Panc1 (cell line): ENCODE measurements at regions not wholly inside any gene's neighbourhood (a gene's known extent, or its start where the extent isn't known, plus 50 kb on each side); places are given as distances from the start of the nearest gene placed in this dataset.

Source experiments
- ATAC-seq: fragments of 200-7000 bp; cut with Tn5 transposase; 2 replicates; pipeline ENCODE4 v1.9.1; 2020; ENCODE audit warnings: mild to moderate bottlenecking, moderate library complexity
- BruUV-seq: library from RNA; stranded (reverse); fragments of 400-500 nt; replicated peaks from 2 replicates; lab custom pipeline; 2021; lab: Mats Ljungman, UMichigan
- CTCF ChIA-PET: fragments of 300-600 bp; sonication (Branson Sonifier 250); formaldehyde crosslinking; loops from one replicate; lab custom pipeline; 2022; ENCODE audit warnings: antibody characterized with exemption; lab: Charles Lee
- POLR2A ChIA-PET: fragments of 300-600 bp; sonication (Branson Sonifier 250); formaldehyde crosslinking; loops from one replicate; lab custom pipeline; 2022; ENCODE audit warnings: antibody characterized with exemption; lab: Charles Lee
- DNase-seq: peaks from one replicate; pipeline ENCODE4 v3.0.0-alpha.2; 2010; ENCODE audit warnings: low read depth, low spot score
- H3K27ac ChIP-seq: 2 replicates; pipeline ENCODE4 v1.5.1; 2011; ENCODE audit warnings: mild to moderate bottlenecking, low read length, inconsistent platforms
- H3K27me3 ChIP-seq: fragments of 200-500 bp; sonication (Bioruptor generic); 2 replicates; pipeline ENCODE4 v1.6.0; 2014; ENCODE audit warnings: low read length, inconsistent platforms; ENCODE audit not compliant: control insufficient read depth, insufficient read depth
- H3K36me3 ChIP-seq: fragments of 200-500 bp; sonication (Bioruptor generic); 2 replicates; pipeline ENCODE4 v1.5.1; 2014; ENCODE audit warnings: inconsistent platforms, mild to moderate bottlenecking, low read length, moderate library complexity; ENCODE audit not compliant: control insufficient read depth, insufficient read depth
- H3K4me1 ChIP-seq: 2 replicates; pipeline ENCODE4 v1.5.1; 2011; ENCODE audit warnings: inconsistent platforms, mild to moderate bottlenecking, low read length, moderate library complexity; ENCODE audit not compliant: control insufficient read depth, insufficient read depth
- H3K4me3 ChIP-seq, 2 experiments: 2 replicates each; pipeline ENCODE4 v1.5.1; 2011 to 2012; ENCODE audit warnings: low read depth in 2 of 2, low read length in 2 of 2, mild to moderate bottlenecking in 2 of 2, inconsistent platforms in 1 of 2, moderate library complexity in 1 of 2
- H3K9me3 ChIP-seq: fragments of 200-500 bp; sonication (Bioruptor generic); 2 replicates; pipeline ENCODE4 v1.5.1; 2014; ENCODE audit warnings: low read depth, mild to moderate bottlenecking, inconsistent platforms, low read length, moderate library complexity; ENCODE audit not compliant: control insufficient read depth, insufficient read depth
- POLR2AphosphoS5 ChIP-seq: IDR thresholded peaks from 2 replicates; pipeline ENCODE4 v1.6.1; 2012; ENCODE audit warnings: mild to moderate bottlenecking, low read depth, low read length, moderate library complexity
- SIN3A ChIP-seq: IDR thresholded peaks from 2 replicates; pipeline ENCODE4 v1.6.1; 2012; ENCODE audit warnings: low read depth, mild to moderate bottlenecking, low read length, moderate library complexity, borderline replicate concordance; ENCODE audit not compliant: insufficient read depth
- TCF7L2 ChIP-seq: IDR thresholded peaks from 2 replicates; pipeline ENCODE4 v1.6.1; 2011; ENCODE audit warnings: mild to moderate bottlenecking, low read depth, low read length, inconsistent platforms
- in situ Hi-C: cut with HindIII; loops from 2 replicates; pipeline ENCODE4 v1.10.0; 2016; ENCODE audit warnings: low sequenced_read_pairs, low pct_unique_long_range_greater_than_20kb
- intact Hi-C: fragments of 100-400 bp; cut with micrococcal nuclease; formaldehyde crosslinking; loops from one replicate; pipeline ENCODE4 v1.10.0; 2022; ENCODE audit not compliant: unreplicated experiment
- TF ChIP-seq, protein P1 (sequence below), 2 experiments: IDR thresholded peaks; 2 replicates each; pipeline ENCODE4 v1.6.1; 2011 to 2012; ENCODE audit warnings: low read depth in 2 of 2, control low read depth in 1 of 2, low read length in 1 of 2, mild to moderate bottlenecking in 1 of 2, moderate library complexity in 1 of 2; ENCODE audit not compliant: insufficient read depth in 1 of 2
- TF ChIP-seq, protein P2 (sequence below): fragments of 450-650 bp; IDR thresholded peaks from 2 replicates; pipeline ENCODE4 v1.5.1; 2017; ENCODE audit warnings: mild to moderate bottlenecking

DNA sequence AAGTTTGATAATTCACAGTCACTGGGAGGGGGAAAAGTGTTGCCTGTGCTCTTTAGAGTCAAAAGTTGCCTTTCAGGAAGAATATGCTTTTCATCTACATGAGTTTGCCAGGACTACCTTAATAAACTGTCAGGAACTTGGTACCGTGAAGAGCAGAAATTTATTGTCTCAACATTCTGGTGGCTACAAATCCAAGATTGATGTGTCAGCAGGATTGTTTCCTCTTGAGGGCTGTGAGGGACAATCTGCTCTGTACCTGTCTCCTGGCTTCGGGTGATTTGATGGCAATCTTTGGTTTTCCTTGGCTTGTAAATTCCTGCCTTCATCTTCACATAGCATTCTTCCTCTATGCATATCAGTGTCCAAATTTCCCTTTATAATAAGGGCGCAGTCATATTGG, 277.2 kb downstream of the PDGFC start:
- Histone ChIP-seq H3K4me1 (no peaks in the 10 kb centered on the region; the same call in none of the 2 replicates), H3K4me3 (no peak overlapping the region), H3K9me3 (no peaks in the 10 kb centered on the region), H3K27ac (no peak overlapping the region; the same call in 1 of the 2 replicates), H3K36me3 (no peaks in the 10 kb centered on the region), H3K27me3 (no peaks in the 10 kb centered on the region)
- no peak for ATAC-seq
- intact Hi-C loops: no loop called here
- no TSS peak for BruUV-seq
- ChIA-PET CTCF (no interaction called here), POLR2A (no interaction called here)
- DNase-seq: no peak
- in situ Hi-C loops: no loop called here
- TF ChIP-seq, protein P1, sequence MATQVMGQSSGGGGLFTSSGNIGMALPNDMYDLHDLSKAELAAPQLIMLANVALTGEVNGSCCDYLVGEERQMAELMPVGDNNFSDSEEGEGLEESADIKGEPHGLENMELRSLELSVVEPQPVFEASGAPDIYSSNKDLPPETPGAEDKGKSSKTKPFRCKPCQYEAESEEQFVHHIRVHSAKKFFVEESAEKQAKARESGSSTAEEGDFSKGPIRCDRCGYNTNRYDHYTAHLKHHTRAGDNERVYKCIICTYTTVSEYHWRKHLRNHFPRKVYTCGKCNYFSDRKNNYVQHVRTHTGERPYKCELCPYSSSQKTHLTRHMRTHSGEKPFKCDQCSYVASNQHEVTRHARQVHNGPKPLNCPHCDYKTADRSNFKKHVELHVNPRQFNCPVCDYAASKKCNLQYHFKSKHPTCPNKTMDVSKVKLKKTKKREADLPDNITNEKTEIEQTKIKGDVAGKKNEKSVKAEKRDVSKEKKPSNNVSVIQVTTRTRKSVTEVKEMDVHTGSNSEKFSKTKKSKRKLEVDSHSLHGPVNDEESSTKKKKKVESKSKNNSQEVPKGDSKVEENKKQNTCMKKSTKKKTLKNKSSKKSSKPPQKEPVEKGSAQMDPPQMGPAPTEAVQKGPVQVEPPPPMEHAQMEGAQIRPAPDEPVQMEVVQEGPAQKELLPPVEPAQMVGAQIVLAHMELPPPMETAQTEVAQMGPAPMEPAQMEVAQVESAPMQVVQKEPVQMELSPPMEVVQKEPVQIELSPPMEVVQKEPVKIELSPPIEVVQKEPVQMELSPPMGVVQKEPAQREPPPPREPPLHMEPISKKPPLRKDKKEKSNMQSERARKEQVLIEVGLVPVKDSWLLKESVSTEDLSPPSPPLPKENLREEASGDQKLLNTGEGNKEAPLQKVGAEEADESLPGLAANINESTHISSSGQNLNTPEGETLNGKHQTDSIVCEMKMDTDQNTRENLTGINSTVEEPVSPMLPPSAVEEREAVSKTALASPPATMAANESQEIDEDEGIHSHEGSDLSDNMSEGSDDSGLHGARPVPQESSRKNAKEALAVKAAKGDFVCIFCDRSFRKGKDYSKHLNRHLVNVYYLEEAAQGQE (IDR thresholded peaks at IDR 0.05; ENCODE audit: insufficient read depth in 1 of 2, low read depth in 2 of 2, low read length in 1 of 2): no peak
- TF ChIP-seq SIN3A: no peak
- TF ChIP-seq POLR2AphosphoS5: no peak
- TF ChIP-seq TCF7L2: no peak
- TF ChIP-seq, protein P2, sequence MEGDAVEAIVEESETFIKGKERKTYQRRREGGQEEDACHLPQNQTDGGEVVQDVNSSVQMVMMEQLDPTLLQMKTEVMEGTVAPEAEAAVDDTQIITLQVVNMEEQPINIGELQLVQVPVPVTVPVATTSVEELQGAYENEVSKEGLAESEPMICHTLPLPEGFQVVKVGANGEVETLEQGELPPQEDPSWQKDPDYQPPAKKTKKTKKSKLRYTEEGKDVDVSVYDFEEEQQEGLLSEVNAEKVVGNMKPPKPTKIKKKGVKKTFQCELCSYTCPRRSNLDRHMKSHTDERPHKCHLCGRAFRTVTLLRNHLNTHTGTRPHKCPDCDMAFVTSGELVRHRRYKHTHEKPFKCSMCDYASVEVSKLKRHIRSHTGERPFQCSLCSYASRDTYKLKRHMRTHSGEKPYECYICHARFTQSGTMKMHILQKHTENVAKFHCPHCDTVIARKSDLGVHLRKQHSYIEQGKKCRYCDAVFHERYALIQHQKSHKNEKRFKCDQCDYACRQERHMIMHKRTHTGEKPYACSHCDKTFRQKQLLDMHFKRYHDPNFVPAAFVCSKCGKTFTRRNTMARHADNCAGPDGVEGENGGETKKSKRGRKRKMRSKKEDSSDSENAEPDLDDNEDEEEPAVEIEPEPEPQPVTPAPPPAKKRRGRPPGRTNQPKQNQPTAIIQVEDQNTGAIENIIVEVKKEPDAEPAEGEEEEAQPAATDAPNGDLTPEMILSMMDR: no peak

DNA sequence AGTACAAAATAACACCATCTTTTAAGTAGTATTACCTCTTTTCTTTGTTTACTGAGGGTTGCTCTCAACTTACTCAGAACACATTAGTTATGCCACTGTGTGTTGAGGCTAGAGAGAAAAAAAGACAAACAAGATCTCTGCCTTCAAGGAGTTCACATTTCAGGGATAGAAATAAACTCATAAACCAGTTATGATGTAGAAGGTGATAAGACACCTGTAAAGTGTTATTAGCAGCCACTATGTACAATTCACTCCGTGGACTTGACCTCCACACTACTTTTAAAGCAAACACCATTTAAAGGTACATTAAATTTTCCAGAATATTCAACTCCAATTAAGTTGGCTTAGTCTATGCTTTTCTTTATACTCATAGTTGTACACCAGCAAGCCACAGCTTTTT, 278.0 kb downstream of the PDGFC start:
- intact Hi-C loops: no loop called here
- ChIA-PET POLR2A (no interaction called here), CTCF (no interaction called here)
- in situ Hi-C loops: no loop called here
- ATAC-seq: no peak
- Histone ChIP-seq H3K4me3 (no peak overlapping the region), H3K27ac (peak overlapping the region; percentile 23; the same call in 1 of the 2 replicates), H3K36me3 (no peaks in the 10 kb centered on the region), H3K4me1 (no peaks in the 10 kb centered on the region; the same call in none of the 2 replicates), H3K9me3 (no peaks in the 10 kb centered on the region), H3K27me3 (no peaks in the 10 kb centered on the region)
- TF ChIP-seq SIN3A (no peak), POLR2AphosphoS5 (no peak), TCF7L2 (peak; percentile 63; the same call in 1 of the 2 replicates)
- TF ChIP-seq, protein P2: no peak
- TF ChIP-seq, protein P1 (IDR thresholded peaks at IDR 0.05; ENCODE audit: insufficient read depth in 1 of 2, low read depth in 2 of 2, low read length in 1 of 2): no peak
- no TSS peak for BruUV-seq
- no peak for DNase-seq
